ENCODE measurements at regions not wholly inside any gene's neighbourhood (a gene's known extent, or its start where the extent isn't known, plus 50 kb on each side); places are given as distances from the start of the nearest gene placed in this dataset.

DNA sequence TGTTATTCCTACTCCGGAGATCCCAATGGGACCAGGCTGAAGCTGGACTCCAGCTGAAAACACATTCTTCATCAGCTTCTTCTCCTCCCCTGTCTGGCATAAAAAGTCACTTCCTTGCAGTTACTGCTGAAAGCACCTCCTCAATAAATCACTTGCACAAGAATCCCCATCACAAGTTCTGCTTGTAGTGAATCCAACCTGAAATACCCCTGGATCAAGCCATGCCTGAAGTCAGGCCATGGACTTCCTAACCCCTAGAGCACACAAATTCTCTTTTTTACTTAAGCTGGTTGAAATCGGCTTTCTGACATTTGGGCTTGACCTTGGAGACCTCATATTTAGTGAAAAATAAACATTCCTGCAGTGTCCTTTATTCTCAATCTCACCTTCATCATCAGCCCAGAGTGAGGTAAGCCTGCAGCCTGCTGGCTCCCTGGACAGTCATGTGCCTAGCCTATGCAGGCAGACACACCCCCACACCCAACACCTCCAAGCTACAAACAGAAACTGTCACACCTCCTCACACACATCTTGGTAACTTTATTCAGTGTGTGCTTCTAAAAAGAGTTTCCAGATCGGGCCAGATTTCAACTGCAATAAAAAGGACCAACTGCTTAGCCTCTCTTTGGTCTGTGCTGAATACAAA is 51.5 kb upstream of the PTPRT start:
- no peak for DNase-seq

All from muscle of arm (tissue), 1 donor.